ENCODE measurements at regions not wholly inside any gene's neighbourhood (a gene's known extent, or its start where the extent isn't known, plus 50 kb on each side); places are given as distances from the start of the nearest gene placed in this dataset.

- TF ChIP-seq CTCF (conservative IDR thresholded peaks at IDR 0.05 in 1 of 2, IDR thresholded peaks at IDR 0.05 in 1 of 2; ENCODE audit: low read depth in 1 of 2, low read length in 2 of 2) (no peak), EZH2 (IDR thresholded peaks at IDR 0.05; ENCODE audit: low read length, missing control alignments) (no peak)
Measured at GRCh38 chr5:171666815-171667214, 118.8 kb upstream of the SMIM23 start.

Measured in fibroblast of lung (primary cell).